Transverse colon (tissue), 4 donors: ENCODE measurements at regions not wholly inside any gene's neighbourhood (a gene's known extent, or its start where the extent isn't known, plus 50 kb on each side); places are given as distances from the start of the nearest gene placed in this dataset.

Experiments used
- POLR2A ChIP-seq: fragments of 450-650 bp; IDR thresholded peaks from one replicate; pipeline ENCODE4 v1.6.1; 2016; ENCODE audit warnings: antibody characterized with exemption, mild to moderate bottlenecking, moderate library complexity
- POLR2AphosphoS5 ChIP-seq, 3 donors: sonication (generic); formaldehyde crosslinking; IDR thresholded peaks; one replicate each; pipeline ENCODE4 v1.6.1; 2016; ENCODE audit warnings: antibody characterized with exemption in 3 of 3
- TF ChIP-seq, protein P1 (sequence below), 5 experiments: fragments of 200-600 bp in 3 of 5; fragments of 450-650 bp in 2 of 5; sonication (generic) in 3 of 5; IDR thresholded peaks; 1 replicate in 2 of 5; 2 replicates in 3 of 5; pipeline ENCODE4 v1.5.1; 2016 to 2017; ENCODE audit warnings: antibody characterized with exemption in 5 of 5, inconsistent platforms in 3 of 5, mild to moderate bottlenecking in 2 of 5, moderate library complexity in 1 of 5

DNA sequence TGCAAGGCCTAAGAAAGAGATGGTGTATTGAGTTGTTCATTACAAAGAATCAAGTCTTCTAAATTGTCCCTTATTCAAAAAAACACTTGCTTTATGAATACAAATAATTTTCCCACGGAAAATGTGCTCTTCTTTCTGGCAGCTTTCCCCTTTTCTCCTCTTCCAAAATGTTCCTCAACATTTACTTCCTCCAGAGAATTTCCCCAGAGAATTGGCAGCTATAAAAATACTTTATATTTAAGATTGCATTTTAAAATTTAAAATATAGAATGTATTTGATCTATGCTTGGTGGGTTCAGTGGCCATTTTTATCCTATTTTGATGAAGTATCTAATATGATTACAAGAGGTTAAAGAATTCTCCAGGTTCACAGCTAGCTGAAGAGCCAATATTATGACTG is 521.0 kb downstream of the IQCM start:
- TF ChIP-seq POLR2A (no peak), POLR2AphosphoS5 (IDR thresholded peaks at IDR 0.05) (no peak)
- TF ChIP-seq, protein P1, sequence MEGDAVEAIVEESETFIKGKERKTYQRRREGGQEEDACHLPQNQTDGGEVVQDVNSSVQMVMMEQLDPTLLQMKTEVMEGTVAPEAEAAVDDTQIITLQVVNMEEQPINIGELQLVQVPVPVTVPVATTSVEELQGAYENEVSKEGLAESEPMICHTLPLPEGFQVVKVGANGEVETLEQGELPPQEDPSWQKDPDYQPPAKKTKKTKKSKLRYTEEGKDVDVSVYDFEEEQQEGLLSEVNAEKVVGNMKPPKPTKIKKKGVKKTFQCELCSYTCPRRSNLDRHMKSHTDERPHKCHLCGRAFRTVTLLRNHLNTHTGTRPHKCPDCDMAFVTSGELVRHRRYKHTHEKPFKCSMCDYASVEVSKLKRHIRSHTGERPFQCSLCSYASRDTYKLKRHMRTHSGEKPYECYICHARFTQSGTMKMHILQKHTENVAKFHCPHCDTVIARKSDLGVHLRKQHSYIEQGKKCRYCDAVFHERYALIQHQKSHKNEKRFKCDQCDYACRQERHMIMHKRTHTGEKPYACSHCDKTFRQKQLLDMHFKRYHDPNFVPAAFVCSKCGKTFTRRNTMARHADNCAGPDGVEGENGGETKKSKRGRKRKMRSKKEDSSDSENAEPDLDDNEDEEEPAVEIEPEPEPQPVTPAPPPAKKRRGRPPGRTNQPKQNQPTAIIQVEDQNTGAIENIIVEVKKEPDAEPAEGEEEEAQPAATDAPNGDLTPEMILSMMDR (IDR thresholded peaks at IDR 0.05), result no peak
